ENCODE measurements at regions not wholly inside any gene's neighbourhood (a gene's known extent, or its start where the extent isn't known, plus 50 kb on each side); places are given as distances from the start of the nearest gene placed in this dataset.

DNA sequence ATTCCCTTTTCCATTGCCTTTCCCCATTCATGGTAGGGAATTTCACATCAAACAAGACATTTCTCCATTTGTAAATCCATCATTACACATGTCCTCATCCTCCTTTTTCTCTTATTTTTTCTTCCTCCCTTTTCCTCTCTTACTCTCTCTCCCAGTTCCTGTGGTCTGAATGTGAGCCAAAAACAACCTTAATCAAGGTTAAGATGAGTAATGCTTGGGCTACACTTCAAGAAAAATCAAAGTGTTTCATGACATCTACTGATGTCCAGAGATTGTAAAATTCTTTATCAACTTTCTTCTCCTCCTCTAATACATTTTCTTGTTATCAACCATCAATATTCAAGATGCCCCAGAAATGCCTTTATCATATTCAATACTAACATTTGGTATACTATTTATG is 172.5 kb upstream of the PRNP start:
- DNase-seq (ENCODE audit: low read depth in 2 of 2) = no peak

DNA sequence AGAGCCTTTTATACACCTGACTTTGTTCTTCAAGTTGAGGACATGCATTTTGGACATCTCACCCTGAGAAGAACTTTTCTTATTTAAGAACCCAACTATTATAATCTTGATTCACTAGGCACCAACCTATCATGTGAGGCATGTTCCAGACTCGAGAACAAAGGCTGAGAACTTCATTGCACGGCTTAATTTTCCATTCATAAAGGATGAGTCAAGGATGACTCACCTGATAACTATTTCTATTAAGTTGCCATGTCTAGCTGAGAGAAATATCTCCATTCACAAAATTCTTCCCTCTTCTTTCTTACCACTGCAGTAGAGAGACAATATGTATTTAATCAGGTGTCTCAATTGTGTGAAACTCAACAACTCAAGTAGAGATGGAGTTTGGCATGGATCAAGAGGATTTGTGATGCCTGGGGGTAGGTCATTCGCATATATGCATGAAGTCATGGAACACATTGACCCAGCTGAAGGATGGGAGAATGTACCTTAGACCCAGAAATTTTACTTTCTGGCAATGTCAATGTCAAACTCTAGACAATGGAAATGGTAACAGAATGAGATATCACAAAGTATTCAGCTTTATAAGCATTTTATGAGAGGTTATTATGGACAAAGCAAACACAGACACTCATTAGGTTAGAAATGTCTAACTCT is 173.2 kb upstream of the PRNP start:
- no peak for DNase-seq (ENCODE audit: low read depth in 2 of 2)

- no peak for DNase-seq (ENCODE audit: low read depth in 2 of 2)
Observed at GRCh38 chr20:4511776-4512175, 174.5 kb upstream of the PRNP start.

GRCh38 chr20:4509825-4510522 is 176.3 kb upstream of the PRNP start:
- no peak for DNase-seq (ENCODE audit: low read depth in 2 of 2)

- no peak for DNase-seq (ENCODE audit: low read depth in 2 of 2)
Observed at GRCh38 chr20:4508773-4509172, 177.5 kb upstream of the PRNP start.

- no peak for DNase-seq (ENCODE audit: low read depth in 2 of 2)
Observed at GRCh38 chr20:4507288-4507719, 179.0 kb upstream of the PRNP start.

DNA sequence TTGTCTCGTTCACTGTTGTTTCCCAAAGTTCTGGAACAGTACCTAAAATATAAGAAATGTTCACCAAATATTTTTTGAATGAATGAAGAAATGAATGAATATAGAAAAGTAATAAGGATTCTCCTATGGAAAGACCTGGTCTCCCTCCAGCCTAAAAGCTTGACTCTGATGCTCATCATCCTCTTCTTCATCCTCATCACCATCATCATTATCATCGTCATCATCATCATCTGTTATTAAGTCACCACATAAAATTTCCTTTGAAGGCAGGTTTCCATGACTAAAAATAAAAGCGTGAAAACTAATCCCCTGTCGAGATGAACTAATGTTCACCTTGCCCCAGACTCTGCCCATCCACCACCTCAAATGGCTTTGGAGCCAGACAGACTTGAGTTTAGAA is 181.4 kb upstream of the PRNP start:
- no peak for DNase-seq (ENCODE audit: low read depth in 2 of 2)

DNA sequence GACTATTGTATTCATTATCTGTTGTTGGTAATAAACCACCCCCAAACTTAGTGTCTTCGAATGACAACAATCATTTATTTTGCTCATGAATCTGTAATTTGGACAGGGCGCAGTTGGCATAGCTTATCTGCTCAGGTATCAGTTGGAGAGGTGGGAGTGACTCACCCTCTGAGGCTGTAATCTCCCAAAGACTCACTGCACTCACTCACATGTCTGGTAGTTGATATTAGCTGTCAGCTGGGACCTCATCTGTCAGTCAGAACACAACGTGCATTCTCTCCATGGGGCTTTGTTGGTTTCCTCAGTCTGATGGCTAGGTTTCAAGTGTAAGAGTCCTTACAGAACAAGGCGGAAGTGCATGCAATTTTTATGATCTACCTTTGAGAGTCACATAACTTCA is 183.5 kb upstream of the PRNP start:
- no peak for DNase-seq (ENCODE audit: low read depth in 2 of 2)

DNA sequence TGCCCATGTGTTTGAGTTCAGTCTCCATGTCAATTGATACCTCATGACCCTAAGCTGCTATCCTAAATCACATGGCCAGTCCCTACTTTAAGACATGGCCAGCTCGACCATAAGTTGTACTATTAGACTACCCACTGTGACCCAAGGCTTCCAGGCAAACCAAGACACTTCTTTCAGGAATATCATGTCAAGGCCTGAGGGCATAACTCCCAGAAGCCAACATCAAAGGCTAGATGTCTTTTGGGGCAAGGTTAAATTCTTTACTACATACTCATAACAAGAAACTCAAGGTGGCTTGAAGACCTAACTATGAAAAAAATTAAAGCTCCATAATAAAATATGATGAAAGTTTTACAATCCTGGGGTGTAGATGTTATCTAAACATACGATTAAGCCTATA is 192.9 kb upstream of the PRNP start:
- no peak for DNase-seq (ENCODE audit: low read depth in 2 of 2)

GRCh38 chr20:4491643-4492042 is 194.6 kb upstream of the PRNP start:
- DNase-seq (ENCODE audit: low read depth in 2 of 2) = no peak

- DNase-seq (ENCODE audit: low read depth in 2 of 2) = no peak
Observed at GRCh38 chr20:4490606-4491280, 195.5 kb upstream of the PRNP start.

- DNase-seq (ENCODE audit: low read depth in 2 of 2) = no peak
Observed at GRCh38 chr20:4490045-4490444, 196.2 kb upstream of the PRNP start.

- DNase-seq (ENCODE audit: low read depth in 2 of 2) = no peak
Observed at GRCh38 chr20:4488407-4489339, 197.6 kb upstream of the PRNP start.

DNA sequence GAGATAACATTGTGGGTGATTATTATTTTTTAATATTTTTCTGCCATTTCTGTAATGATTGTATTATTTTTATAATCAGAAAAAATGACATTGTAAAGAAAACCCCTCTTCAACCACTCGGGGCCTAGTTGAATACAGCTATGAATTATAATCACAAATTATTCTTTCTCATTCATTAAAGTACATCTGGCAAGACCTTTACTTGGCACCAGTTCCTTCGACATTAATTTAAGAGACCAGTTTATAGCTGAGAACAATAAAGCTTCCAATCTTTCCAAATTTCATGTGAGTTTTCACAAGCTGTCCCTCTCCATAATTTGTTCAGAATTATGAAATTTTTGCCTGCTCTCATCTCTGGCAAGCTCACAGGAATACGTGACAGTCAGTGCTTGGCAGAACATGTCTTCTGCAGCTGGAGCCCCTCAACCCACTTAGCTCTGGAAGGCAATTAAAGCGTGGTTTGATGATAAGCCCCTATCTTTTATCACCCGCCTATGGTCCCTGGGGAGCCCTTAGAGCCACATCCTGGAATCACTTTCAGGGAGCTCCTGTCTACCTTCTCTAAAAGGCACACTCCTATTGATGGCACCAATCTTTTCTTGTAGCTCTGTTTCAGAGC is 201.8 kb upstream of the PRNP start:
- no peak for DNase-seq (ENCODE audit: low read depth in 2 of 2)

DNA sequence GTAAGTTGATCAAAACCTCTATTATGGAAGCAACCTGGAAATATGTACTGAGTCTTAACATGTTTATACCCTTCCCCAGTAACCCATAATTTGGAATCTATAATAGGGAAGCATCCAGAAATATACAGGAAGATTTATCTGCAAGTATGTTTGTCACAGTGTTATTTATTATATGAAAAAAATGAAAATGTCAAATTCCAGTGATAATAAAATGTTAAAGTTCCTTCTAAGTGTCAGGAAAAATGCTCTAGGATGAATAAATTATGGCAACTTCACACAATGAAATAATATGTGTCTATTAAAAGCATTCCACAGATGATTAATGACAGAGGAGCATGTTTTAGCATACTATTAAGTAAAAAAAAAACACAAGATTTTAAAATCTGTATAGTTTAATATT is 202.3 kb upstream of the PRNP start:
- no peak for DNase-seq (ENCODE audit: low read depth in 2 of 2)

DNA sequence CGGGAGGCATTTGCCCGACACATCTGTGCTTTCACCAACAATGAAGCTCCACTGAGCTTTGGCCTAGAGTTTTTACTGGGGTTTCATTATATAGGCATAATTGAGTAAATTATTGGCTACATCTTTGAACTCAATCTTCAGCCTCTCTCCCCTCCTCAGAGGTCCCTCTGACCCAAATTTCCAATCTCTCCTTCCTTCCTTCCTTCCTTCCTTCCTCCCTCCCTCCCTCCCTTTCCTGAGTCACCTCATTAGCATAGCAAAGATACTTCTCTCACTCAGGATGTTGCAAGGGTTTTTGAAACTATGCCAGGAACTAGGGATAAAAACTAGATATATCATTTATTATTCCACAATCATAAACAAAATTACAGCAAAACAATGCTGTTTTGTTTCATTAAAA is 202.8 kb upstream of the PRNP start:
- no peak for DNase-seq (ENCODE audit: low read depth in 2 of 2)

GRCh38 chr20:4480104-4480503 is 206.2 kb upstream of the PRNP start:
- no peak for DNase-seq (ENCODE audit: low read depth in 2 of 2)

GRCh38 chr20:4476903-4477500 is 209.3 kb upstream of the PRNP start:
- DNase-seq (ENCODE audit: low read depth in 2 of 2) = no peak

DNA sequence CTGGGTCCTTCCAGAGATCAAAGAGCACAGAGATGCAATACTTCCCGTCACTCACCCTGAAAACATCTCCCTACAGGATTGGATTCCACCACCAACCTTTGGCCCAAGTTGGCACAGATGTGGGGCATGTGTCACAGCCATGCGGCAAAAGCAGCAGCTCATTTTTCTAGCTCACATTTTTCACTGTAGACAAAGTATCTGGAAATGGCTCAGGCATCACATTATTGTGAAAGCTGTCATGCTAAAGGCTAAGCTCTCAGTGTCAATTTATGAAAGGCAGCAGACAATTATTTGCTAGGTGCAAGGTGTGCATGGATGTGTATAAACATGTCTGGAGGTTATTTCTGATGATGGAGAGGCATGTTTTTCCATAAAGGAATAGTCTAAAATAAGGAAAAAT is 213.3 kb upstream of the PRNP start:
- DNase-seq (ENCODE audit: low read depth in 2 of 2) = no peak

DNA sequence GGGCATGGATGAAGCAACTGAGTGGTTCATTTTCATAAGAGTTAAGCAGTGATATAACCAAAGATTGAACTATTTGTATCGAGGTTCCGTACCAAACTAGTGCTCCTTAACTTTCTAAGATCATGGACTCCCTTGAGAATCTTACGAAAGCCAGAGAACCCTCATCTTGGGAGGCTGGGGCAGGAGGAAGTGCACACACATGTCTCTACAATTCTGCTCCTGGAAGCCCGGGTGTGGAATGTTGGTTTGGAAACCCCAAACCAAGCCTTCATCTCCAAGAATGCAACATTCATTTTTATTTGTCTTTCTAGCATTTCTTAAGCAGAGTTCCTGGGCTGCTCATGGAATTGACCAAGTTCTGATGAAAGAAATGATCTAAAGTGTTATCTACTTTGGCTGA is 215.0 kb upstream of the PRNP start:
- DNase-seq (ENCODE audit: low read depth in 2 of 2) = no peak

- DNase-seq (ENCODE audit: low read depth in 2 of 2) = no peak
Observed at GRCh38 chr20:4470375-4470774, 215.9 kb upstream of the PRNP start.
